NB4 (cell line): ENCODE measurements at regions not wholly inside any gene's neighbourhood (a gene's known extent, or its start where the extent isn't known, plus 50 kb on each side); places are given as distances from the start of the nearest gene placed in this dataset.

Experiments used
- DNase-seq: peaks from one replicate; pipeline ENCODE4 v3.0.0; 2010; ENCODE audit warnings: low read depth
- H3K4me3 ChIP-seq: one replicate; pipeline ENCODE4 v1.5.1; 2011; ENCODE audit warnings: mild to moderate bottlenecking, low read depth, low read length, moderate library complexity
- CTCF ChIP-seq: IDR thresholded peaks from one replicate; pipeline ENCODE4 v1.5.1; 2012; ENCODE audit warnings: low read depth, low read length
- MYC ChIP-seq: IDR thresholded peaks from 2 replicates; pipeline ENCODE4 v1.6.1; 2011; ENCODE audit warnings: low read depth, low read length
- POLR2A ChIP-seq: IDR thresholded peaks from 2 replicates; pipeline ENCODE4 v1.6.1; 2011; ENCODE audit warnings: mild to moderate bottlenecking; ENCODE audit not compliant: insufficient read length; ENCODE audit errors: extremely low read depth
- TF ChIP-seq, protein P1 (sequence below): IDR thresholded peaks from 2 replicates; pipeline ENCODE4 v1.6.1; 2011; ENCODE audit warnings: low read depth, low read length

DNA sequence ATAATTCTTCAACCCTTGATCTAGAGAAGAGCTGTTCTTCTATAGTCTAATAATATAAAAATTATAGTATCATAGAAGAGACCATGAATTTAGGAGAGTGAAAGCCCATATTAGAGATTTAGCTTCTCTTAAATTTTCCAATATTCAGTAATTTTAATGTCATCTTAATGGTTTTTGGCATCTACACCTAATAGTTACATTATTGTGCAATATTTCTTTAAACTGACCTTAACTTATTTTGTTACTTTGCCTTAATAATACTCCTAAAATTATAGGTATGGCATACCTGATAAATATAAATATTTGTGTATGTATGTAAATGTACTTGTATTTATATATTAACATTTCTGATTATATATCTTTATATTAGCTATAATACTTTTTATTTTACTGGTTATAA, 78.0 kb upstream of the CWC22 start:
- DNase-seq: no peak
- TF ChIP-seq POLR2A (no peak), CTCF (no peak), MYC (no peak)
- TF ChIP-seq, protein P1, sequence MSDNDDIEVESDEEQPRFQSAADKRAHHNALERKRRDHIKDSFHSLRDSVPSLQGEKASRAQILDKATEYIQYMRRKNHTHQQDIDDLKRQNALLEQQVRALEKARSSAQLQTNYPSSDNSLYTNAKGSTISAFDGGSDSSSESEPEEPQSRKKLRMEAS: no peak
- no peak overlapping the region for H3K4me3 ChIP-seq

DNA sequence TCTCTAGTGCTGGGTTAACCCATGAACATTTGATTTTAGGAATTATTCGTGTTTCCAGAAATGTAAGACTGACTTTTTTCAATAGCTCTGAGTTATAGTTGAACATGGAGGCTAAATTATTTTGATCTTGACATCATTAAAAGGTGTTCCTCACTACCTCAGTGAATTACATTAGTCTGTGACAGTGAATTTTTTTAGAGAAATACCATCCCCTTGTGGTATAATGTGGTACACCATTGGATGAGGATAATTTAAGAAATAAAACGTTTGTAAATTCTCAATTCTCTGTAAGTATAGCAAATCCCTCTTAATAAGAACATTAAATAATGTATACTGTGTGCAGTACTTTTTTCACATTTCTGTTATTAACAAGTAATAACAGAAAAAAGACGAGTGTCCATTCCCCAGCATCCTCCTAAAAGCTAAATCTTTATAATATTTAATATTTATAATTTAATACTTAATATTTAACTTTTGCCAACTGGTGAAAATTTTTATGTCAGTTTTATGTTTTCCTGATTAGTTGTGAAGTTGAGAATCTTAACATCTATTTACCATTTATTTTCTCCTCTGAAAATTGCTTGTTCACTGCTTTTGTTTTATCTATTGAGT, 70.3 kb upstream of the CWC22 start:
- TF ChIP-seq, protein P1: no peak
- no peak for TF ChIP-seq MYC
- peak; percentile 19 for TF ChIP-seq CTCF
- TF ChIP-seq POLR2A: no peak
- H3K4me3 ChIP-seq: no peak overlapping the region
- peak; percentile 10 for DNase-seq

GRCh38 chr2:180075870-180076269, 68.8 kb upstream of the CWC22 start:
- no peak for DNase-seq
- TF ChIP-seq CTCF (no peak), POLR2A (no peak), MYC (no peak)
- TF ChIP-seq, protein P1: no peak
- no peak overlapping the region for H3K4me3 ChIP-seq

DNA sequence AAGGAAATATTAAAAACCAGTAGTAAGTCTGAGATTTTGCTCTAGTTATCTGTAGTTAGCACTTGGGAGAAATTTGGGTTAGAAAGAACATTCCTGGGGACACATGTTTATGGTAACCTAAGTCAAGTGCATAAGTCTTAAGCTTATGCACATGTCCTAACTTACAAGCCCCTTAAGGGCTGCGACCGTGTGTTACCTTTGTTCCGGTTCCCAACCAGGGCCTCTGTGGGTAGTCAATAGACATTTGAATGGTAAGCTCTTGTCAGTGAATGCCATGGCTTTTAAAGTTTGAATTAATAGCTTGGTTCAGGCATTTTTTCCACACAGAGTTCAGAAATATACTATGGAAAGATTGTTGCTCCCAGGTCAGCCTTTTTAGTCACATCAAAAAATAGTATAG, 64.7 kb upstream of the CWC22 start:
- DNase-seq: no peak
- no peak for TF ChIP-seq MYC
- TF ChIP-seq, protein P1: no peak
- no peak for TF ChIP-seq POLR2A
- TF ChIP-seq CTCF: no peak
- H3K4me3 ChIP-seq: no peak overlapping the region

- TF ChIP-seq POLR2A (no peak), CTCF (no peak), MYC (no peak)
- TF ChIP-seq, protein P1: no peak
- H3K4me3 ChIP-seq: no peak overlapping the region
- no peak for DNase-seq
Measured at GRCh38 chr2:180063494-180064092, 56.5 kb upstream of the CWC22 start.
